Panc1 (cell line): ENCODE measurements at regions not wholly inside any gene's neighbourhood (a gene's known extent, or its start where the extent isn't known, plus 50 kb on each side); places are given as distances from the start of the nearest gene placed in this dataset.

Source experiments
- ATAC-seq: fragments of 200-7000 bp; cut with Tn5 transposase; 2 replicates; pipeline ENCODE4 v1.9.1; 2020; ENCODE audit warnings: mild to moderate bottlenecking, moderate library complexity
- BruUV-seq: library from RNA; stranded (reverse); fragments of 400-500 nt; replicated peaks from 2 replicates; lab custom pipeline; 2021; lab: Mats Ljungman, UMichigan
- CTCF ChIA-PET: fragments of 300-600 bp; sonication (Branson Sonifier 250); formaldehyde crosslinking; loops from one replicate; lab custom pipeline; 2022; ENCODE audit warnings: antibody characterized with exemption; lab: Charles Lee
- POLR2A ChIA-PET: fragments of 300-600 bp; sonication (Branson Sonifier 250); formaldehyde crosslinking; loops from one replicate; lab custom pipeline; 2022; ENCODE audit warnings: antibody characterized with exemption; lab: Charles Lee
- DNase-seq: peaks from one replicate; pipeline ENCODE4 v3.0.0-alpha.2; 2010; ENCODE audit warnings: low read depth, low spot score
- H3K27ac ChIP-seq: 2 replicates; pipeline ENCODE4 v1.5.1; 2011; ENCODE audit warnings: mild to moderate bottlenecking, low read length, inconsistent platforms
- H3K27me3 ChIP-seq: fragments of 200-500 bp; sonication (Bioruptor generic); 2 replicates; pipeline ENCODE4 v1.6.0; 2014; ENCODE audit warnings: low read length, inconsistent platforms; ENCODE audit not compliant: control insufficient read depth, insufficient read depth
- H3K36me3 ChIP-seq: fragments of 200-500 bp; sonication (Bioruptor generic); 2 replicates; pipeline ENCODE4 v1.5.1; 2014; ENCODE audit warnings: inconsistent platforms, mild to moderate bottlenecking, low read length, moderate library complexity; ENCODE audit not compliant: control insufficient read depth, insufficient read depth
- H3K4me1 ChIP-seq: 2 replicates; pipeline ENCODE4 v1.5.1; 2011; ENCODE audit warnings: inconsistent platforms, mild to moderate bottlenecking, low read length, moderate library complexity; ENCODE audit not compliant: control insufficient read depth, insufficient read depth
- H3K4me3 ChIP-seq, 2 experiments: 2 replicates each; pipeline ENCODE4 v1.5.1; 2011 to 2012; ENCODE audit warnings: low read depth in 2 of 2, low read length in 2 of 2, mild to moderate bottlenecking in 2 of 2, inconsistent platforms in 1 of 2, moderate library complexity in 1 of 2
- H3K9me3 ChIP-seq: fragments of 200-500 bp; sonication (Bioruptor generic); 2 replicates; pipeline ENCODE4 v1.5.1; 2014; ENCODE audit warnings: low read depth, mild to moderate bottlenecking, inconsistent platforms, low read length, moderate library complexity; ENCODE audit not compliant: control insufficient read depth, insufficient read depth
- CTCF ChIP-seq: fragments of 450-650 bp; IDR thresholded peaks from 2 replicates; pipeline ENCODE4 v1.5.1; 2017; ENCODE audit warnings: mild to moderate bottlenecking
- POLR2AphosphoS5 ChIP-seq: IDR thresholded peaks from 2 replicates; pipeline ENCODE4 v1.6.1; 2012; ENCODE audit warnings: mild to moderate bottlenecking, low read depth, low read length, moderate library complexity
- REST ChIP-seq, 2 experiments: IDR thresholded peaks; 2 replicates each; pipeline ENCODE4 v1.6.1; 2011 to 2012; ENCODE audit warnings: low read depth in 2 of 2, control low read depth in 1 of 2, low read length in 1 of 2, mild to moderate bottlenecking in 1 of 2, moderate library complexity in 1 of 2; ENCODE audit not compliant: insufficient read depth in 1 of 2
- SIN3A ChIP-seq: IDR thresholded peaks from 2 replicates; pipeline ENCODE4 v1.6.1; 2012; ENCODE audit warnings: low read depth, mild to moderate bottlenecking, low read length, moderate library complexity, borderline replicate concordance; ENCODE audit not compliant: insufficient read depth
- TCF7L2 ChIP-seq: IDR thresholded peaks from 2 replicates; pipeline ENCODE4 v1.6.1; 2011; ENCODE audit warnings: mild to moderate bottlenecking, low read depth, low read length, inconsistent platforms
- in situ Hi-C: cut with HindIII; loops from 2 replicates; pipeline ENCODE4 v1.10.0; 2016; ENCODE audit warnings: low sequenced_read_pairs, low pct_unique_long_range_greater_than_20kb
- intact Hi-C: fragments of 100-400 bp; cut with micrococcal nuclease; formaldehyde crosslinking; loops from one replicate; pipeline ENCODE4 v1.10.0; 2022; ENCODE audit not compliant: unreplicated experiment

GRCh38 chr13:85288698-85289097 lies 510.5 kb downstream of the SLITRK6 start:
- ATAC-seq: no peak

GRCh38 chr13:85287528-85287927 lies 511.7 kb downstream of the SLITRK6 start:
- ChIA-PET POLR2A (no interaction called here), CTCF (interaction anchor here (0.5 kb wide), 1 partner anchor 8 kb away, joined by 3 read pairs; no protein-coding TSS in a partner anchor)
- in situ Hi-C loops: no loop called here
- Histone ChIP-seq H3K36me3 (no peaks in the 10 kb centered on the region), H3K4me1 (no peaks in the 10 kb centered on the region), H3K9me3 (no peaks in the 10 kb centered on the region), H3K27me3 (no peaks in the 10 kb centered on the region), H3K27ac (no peak overlapping the region), H3K4me3 (no peak overlapping the region)
- no peak for ATAC-seq
- intact Hi-C loops: no loop called here
- no peak for DNase-seq
- no TSS peak for BruUV-seq
- TF ChIP-seq SIN3A (no peak), POLR2AphosphoS5 (no peak), REST (IDR thresholded peaks at IDR 0.05; ENCODE audit: insufficient read depth in 1 of 2, low read depth in 2 of 2, low read length in 1 of 2) (no peak), TCF7L2 (no peak), CTCF (no peak)

More at GRCh38 chr13:85288698-85289097, 510.5 kb downstream of the SLITRK6 start:
- Histone ChIP-seq H3K9me3 (no peaks in the 10 kb centered on the region), H3K4me3 (no peak overlapping the region), H3K27ac (no peak overlapping the region), H3K36me3 (no peaks in the 10 kb centered on the region), H3K27me3 (no peaks in the 10 kb centered on the region), H3K4me1 (no peaks in the 10 kb centered on the region)
- no TSS peak for BruUV-seq
- ChIA-PET CTCF (no interaction called here), POLR2A (no interaction called here)
- intact Hi-C loops: no loop called here
- TF ChIP-seq TCF7L2: no peak
- no peak for TF ChIP-seq REST (IDR thresholded peaks at IDR 0.05; ENCODE audit: insufficient read depth in 1 of 2, low read depth in 2 of 2, low read length in 1 of 2)
- no peak for TF ChIP-seq SIN3A
- no peak for TF ChIP-seq CTCF
- no peak for TF ChIP-seq POLR2AphosphoS5
- DNase-seq: no peak
- in situ Hi-C loops: no loop called here
